MG63 (cell line): ENCODE measurements at regions not wholly inside any gene's neighbourhood (a gene's known extent, or its start where the extent isn't known, plus 50 kb on each side); places are given as distances from the start of the nearest gene placed in this dataset.

Experiments
- DNase-seq: peaks from one replicate; pipeline ENCODE4 v3.0.0-alpha.2; 2020
- H3K27me3 ChIP-seq: fragments of 250-450 bp; sonication (Bioruptor Pico); 2 replicates; pipeline ENCODE4 v1.5.1; 2020; ENCODE audit warnings: mild to moderate bottlenecking, moderate library complexity
- H3K36me3 ChIP-seq: fragments of 250-450 bp; sonication (Bioruptor Pico); 2 replicates; pipeline ENCODE4 v1.5.1; 2020; ENCODE audit warnings: mild to moderate bottlenecking, moderate library complexity
- H3K4me3 ChIP-seq: fragments of 250-450 bp; sonication (Bioruptor Pico); 2 replicates; pipeline ENCODE4 v1.5.1; 2020; ENCODE audit warnings: mild to moderate bottlenecking, moderate library complexity
- H3K9me3 ChIP-seq: fragments of 250-450 bp; sonication (Bioruptor Pico); 2 replicates; pipeline ENCODE4 v1.5.1; 2020; ENCODE audit warnings: mild to moderate bottlenecking, moderate library complexity

GRCh38 chr10:106214243-106214642, 950.3 kb downstream of the SORCS1 start:
- Histone ChIP-seq H3K9me3 (no peaks in the 10 kb centered on the region), H3K4me3 (no peak overlapping the region), H3K27me3 (no peaks in the 10 kb centered on the region), H3K36me3 (no peaks in the 10 kb centered on the region)
- DNase-seq = no peak

GRCh38 chr10:106213493-106213892, 951.0 kb downstream of the SORCS1 start:
- H3K9me3 ChIP-seq = no peaks in the 10 kb centered on the region

GRCh38 chr10:106198275-106198674, 966.2 kb downstream of the SORCS1 start:
- Histone ChIP-seq H3K9me3 (no peaks in the 10 kb centered on the region), H3K27me3 (no peaks in the 10 kb centered on the region), H3K36me3 (no peaks in the 10 kb centered on the region), H3K4me3 (no peak overlapping the region)
- DNase-seq = no peak

More at GRCh38 chr10:106213493-106213892, 951.0 kb downstream of the SORCS1 start:
- Histone ChIP-seq H3K4me3 (no peak overlapping the region), H3K36me3 (no peaks in the 10 kb centered on the region), H3K27me3 (no peaks in the 10 kb centered on the region)
- DNase-seq = no peak

- Histone ChIP-seq H3K4me3 (no peak overlapping the region), H3K27me3 (no peaks in the 10 kb centered on the region), H3K9me3 (no peaks in the 10 kb centered on the region), H3K36me3 (no peaks in the 10 kb centered on the region)
- DNase-seq = peak; percentile 25
Measured at GRCh38 chr10:106189292-106189691, 975.2 kb downstream of the SORCS1 start.

- no peaks in the 10 kb centered on the region for H3K36me3 ChIP-seq
- H3K9me3 ChIP-seq = no peaks in the 10 kb centered on the region
- H3K4me3 ChIP-seq = no peak overlapping the region
- no peaks in the 10 kb centered on the region for H3K27me3 ChIP-seq
- DNase-seq = no peak
Measured at GRCh38 chr10:106185951-106186350, 978.6 kb downstream of the SORCS1 start.

GRCh38 chr10:106183041-106183440, 981.5 kb downstream of the SORCS1 start:
- Histone ChIP-seq H3K36me3 (no peaks in the 10 kb centered on the region), H3K4me3 (no peak overlapping the region)

GRCh38 chr10:106182542-106182941, 982.0 kb downstream of the SORCS1 start:
- H3K27me3 ChIP-seq = no peaks in the 10 kb centered on the region
- H3K9me3 ChIP-seq = no peaks in the 10 kb centered on the region
- DNase-seq = no peak
- no peaks in the 10 kb centered on the region for H3K36me3 ChIP-seq
- H3K4me3 ChIP-seq = no peak overlapping the region

More at GRCh38 chr10:106183041-106183440, 981.5 kb downstream of the SORCS1 start:
- no peak for DNase-seq
- H3K9me3 ChIP-seq = no peaks in the 10 kb centered on the region
- H3K27me3 ChIP-seq = no peaks in the 10 kb centered on the region

GRCh38 chr10:106181501-106181900, 983.0 kb downstream of the SORCS1 start:
- no peaks in the 10 kb centered on the region for H3K27me3 ChIP-seq
- no peak for DNase-seq
- H3K9me3 ChIP-seq = no peaks in the 10 kb centered on the region
- H3K36me3 ChIP-seq = no peaks in the 10 kb centered on the region
- no peak overlapping the region for H3K4me3 ChIP-seq

- Histone ChIP-seq H3K9me3 (no peaks in the 10 kb centered on the region), H3K4me3 (no peak overlapping the region), H3K27me3 (no peaks in the 10 kb centered on the region), H3K36me3 (no peaks in the 10 kb centered on the region)
- DNase-seq = no peak
Measured at GRCh38 chr10:106179430-106179829, 985.1 kb downstream of the SORCS1 start.

- Histone ChIP-seq H3K4me3 (no peak overlapping the region), H3K36me3 (no peaks in the 10 kb centered on the region), H3K27me3 (no peaks in the 10 kb centered on the region), H3K9me3 (no peaks in the 10 kb centered on the region)
- no peak for DNase-seq
Measured at GRCh38 chr10:106175760-106176377, 988.6 kb downstream of the SORCS1 start.

GRCh38 chr10:106173838-106174237, 990.7 kb downstream of the SORCS1 start:
- Histone ChIP-seq H3K9me3 (no peaks in the 10 kb centered on the region), H3K27me3 (no peaks in the 10 kb centered on the region), H3K36me3 (no peaks in the 10 kb centered on the region), H3K4me3 (no peak overlapping the region)
- DNase-seq = no peak

- Histone ChIP-seq H3K36me3 (no peaks in the 10 kb centered on the region), H3K4me3 (no peak overlapping the region), H3K27me3 (no peaks in the 10 kb centered on the region), H3K9me3 (no peaks in the 10 kb centered on the region)
- no peak for DNase-seq
Measured at GRCh38 chr10:106169241-106169640, 995.3 kb downstream of the SORCS1 start.

GRCh38 chr10:106167946-106168345, 996.6 kb downstream of the SORCS1 start:
- H3K9me3 ChIP-seq = no peaks in the 10 kb centered on the region
- DNase-seq = no peak
- H3K36me3 ChIP-seq = no peaks in the 10 kb centered on the region
- H3K4me3 ChIP-seq = no peak overlapping the region
- H3K27me3 ChIP-seq = no peaks in the 10 kb centered on the region

- H3K4me3 ChIP-seq = no peak overlapping the region
- no peaks in the 10 kb centered on the region; the same call in 1 of the 2 replicates for H3K27me3 ChIP-seq
- H3K36me3 ChIP-seq = no peaks in the 10 kb centered on the region
- H3K9me3 ChIP-seq = no peaks in the 10 kb centered on the region
- DNase-seq = no peak
Measured at GRCh38 chr10:106158241-106158640, 1006.3 kb downstream of the SORCS1 start.

GRCh38 chr10:106147021-106147420, 1017.5 kb downstream of the SORCS1 start:
- no peak for DNase-seq
- Histone ChIP-seq H3K9me3 (peaks cover 4% of the 10 kb centered on the region; the same call in 1 of the 2 replicates), H3K36me3 (no peaks in the 10 kb centered on the region), H3K27me3 (no peaks in the 10 kb centered on the region), H3K4me3 (no peak overlapping the region)

GRCh38 chr10:106139915-106140314, 1024.6 kb downstream of the SORCS1 start:
- Histone ChIP-seq H3K9me3 (no peaks in the 10 kb centered on the region), H3K4me3 (no peak overlapping the region), H3K27me3 (no peaks in the 10 kb centered on the region; the same call in 1 of the 2 replicates), H3K36me3 (no peaks in the 10 kb centered on the region)
- no peak for DNase-seq

- Histone ChIP-seq H3K27me3 (no peaks in the 10 kb centered on the region; the same call in 1 of the 2 replicates), H3K36me3 (no peaks in the 10 kb centered on the region), H3K9me3 (no peaks in the 10 kb centered on the region), H3K4me3 (no peak overlapping the region)
- no peak for DNase-seq
Measured at GRCh38 chr10:106136175-106136574, 1028.3 kb downstream of the SORCS1 start.

- no peak overlapping the region for H3K4me3 ChIP-seq
- H3K27me3 ChIP-seq = no peaks in the 10 kb centered on the region
- no peak for DNase-seq
- no peaks in the 10 kb centered on the region for H3K36me3 ChIP-seq
- no peaks in the 10 kb centered on the region for H3K9me3 ChIP-seq
Measured at GRCh38 chr10:106134326-106135000, 1030.0 kb downstream of the SORCS1 start.
